ENCODE measurements at regions not wholly inside any gene's neighbourhood (a gene's known extent, or its start where the extent isn't known, plus 50 kb on each side); places are given as distances from the start of the nearest gene placed in this dataset.
"Not testable (repeated sequence)": the region's sequence is repeated elsewhere in the genome, so short reads cannot be mapped to it uniquely, and the experiment has no call there.

DNA sequence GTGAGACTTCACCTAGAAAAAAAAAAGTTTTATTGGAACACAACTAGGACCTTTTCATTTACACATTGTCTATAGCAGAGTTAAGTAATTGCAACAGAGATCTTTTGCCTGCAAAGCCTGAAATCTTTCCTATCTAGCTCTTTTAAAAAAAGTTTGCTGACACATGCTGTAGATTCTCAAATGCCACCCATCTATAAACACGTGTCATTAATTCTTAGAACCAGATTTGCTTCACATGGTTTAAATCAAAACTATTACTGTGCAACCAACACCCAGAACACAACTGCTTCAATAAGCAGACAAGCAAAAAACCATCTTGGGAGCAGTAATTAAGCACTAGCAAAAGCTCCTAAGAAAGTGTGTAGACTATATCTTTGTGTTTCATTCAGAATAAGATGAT, 55.0 kb downstream of the OXSM start:
- Histone ChIP-seq H3K9ac (no peak overlapping the region), H3K4me3 (ENCODE audit: low read depth, low read length) (no peak overlapping the region), H3K4me1 (no peaks in the 10 kb centered on the region), H3K27me3 (ENCODE audit: control insufficient read depth, insufficient read depth, low read length) (no peaks in the 10 kb centered on the region), H3K9me3 (ENCODE audit: control insufficient read depth, low read length) (no peaks in the 10 kb centered on the region), H3K4me2 (ENCODE audit: low read length) (no peak overlapping the region), H3K27ac (no peak overlapping the region), H3K36me3 (ENCODE audit: control insufficient read depth, insufficient read depth, low read length) (no peaks in the 10 kb centered on the region), H3K79me2 (no peaks in the 10 kb centered on the region), H2AFZ (no peak overlapping the region)
- TF ChIP-seq, protein P1, sequence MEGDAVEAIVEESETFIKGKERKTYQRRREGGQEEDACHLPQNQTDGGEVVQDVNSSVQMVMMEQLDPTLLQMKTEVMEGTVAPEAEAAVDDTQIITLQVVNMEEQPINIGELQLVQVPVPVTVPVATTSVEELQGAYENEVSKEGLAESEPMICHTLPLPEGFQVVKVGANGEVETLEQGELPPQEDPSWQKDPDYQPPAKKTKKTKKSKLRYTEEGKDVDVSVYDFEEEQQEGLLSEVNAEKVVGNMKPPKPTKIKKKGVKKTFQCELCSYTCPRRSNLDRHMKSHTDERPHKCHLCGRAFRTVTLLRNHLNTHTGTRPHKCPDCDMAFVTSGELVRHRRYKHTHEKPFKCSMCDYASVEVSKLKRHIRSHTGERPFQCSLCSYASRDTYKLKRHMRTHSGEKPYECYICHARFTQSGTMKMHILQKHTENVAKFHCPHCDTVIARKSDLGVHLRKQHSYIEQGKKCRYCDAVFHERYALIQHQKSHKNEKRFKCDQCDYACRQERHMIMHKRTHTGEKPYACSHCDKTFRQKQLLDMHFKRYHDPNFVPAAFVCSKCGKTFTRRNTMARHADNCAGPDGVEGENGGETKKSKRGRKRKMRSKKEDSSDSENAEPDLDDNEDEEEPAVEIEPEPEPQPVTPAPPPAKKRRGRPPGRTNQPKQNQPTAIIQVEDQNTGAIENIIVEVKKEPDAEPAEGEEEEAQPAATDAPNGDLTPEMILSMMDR (IDR thresholded peaks at IDR 0.05) = no peak

DNA sequence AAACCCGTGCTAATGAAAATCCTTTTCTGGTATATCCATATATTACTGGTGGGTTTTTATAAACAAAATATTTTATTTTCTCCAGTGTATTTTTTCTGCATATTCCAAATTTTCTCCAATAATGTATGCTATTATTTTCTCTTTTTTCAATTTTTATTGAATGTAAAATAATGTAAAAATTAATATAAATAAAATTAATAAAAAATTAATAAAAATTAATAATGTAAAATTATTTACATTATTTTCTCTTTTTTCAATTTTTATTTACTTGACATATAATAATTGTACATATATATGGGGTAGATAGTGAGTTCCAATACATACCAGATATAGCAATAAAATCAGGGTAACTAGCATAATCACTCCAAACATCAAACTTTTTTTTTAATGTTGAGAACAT, 56.4 kb downstream of the OXSM start:
- Histone ChIP-seq H3K9ac (no peak overlapping the region), H3K4me1 (no peaks in the 10 kb centered on the region), H3K36me3 (ENCODE audit: control insufficient read depth, insufficient read depth, low read length) (no peaks in the 10 kb centered on the region), H3K9me3 (ENCODE audit: control insufficient read depth, low read length) (no peaks in the 10 kb centered on the region), H3K4me3 (ENCODE audit: low read depth, low read length) (no peak overlapping the region), H3K79me2 (no peaks in the 10 kb centered on the region), H3K27ac (no peak overlapping the region), H3K27me3 (ENCODE audit: control insufficient read depth, insufficient read depth, low read length) (no peaks in the 10 kb centered on the region), H2AFZ (no peak overlapping the region), H3K4me2 (ENCODE audit: low read length) (no peak overlapping the region)
- TF ChIP-seq, protein P1 (IDR thresholded peaks at IDR 0.05) = no peak

DNA sequence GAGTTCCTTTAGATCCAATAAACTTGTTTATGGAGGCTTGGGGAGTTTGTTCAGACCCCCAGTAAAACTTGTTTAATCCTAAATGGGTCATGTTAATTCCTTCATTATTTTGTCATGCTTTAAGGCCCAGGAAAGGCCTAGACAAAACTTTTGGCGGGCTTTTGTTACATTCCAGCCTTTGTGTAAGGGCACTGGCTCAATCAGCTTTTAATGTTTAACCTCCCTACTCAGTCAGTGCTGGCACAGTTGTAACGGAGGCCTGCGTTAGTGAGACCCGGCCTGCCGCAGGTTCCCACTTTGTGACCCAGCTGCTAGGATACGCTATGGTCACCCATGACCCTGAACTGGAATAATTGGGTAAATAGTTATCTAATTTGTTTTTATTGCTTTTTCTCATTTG, 59.2 kb downstream of the OXSM start:
- no peaks in the 10 kb centered on the region for H3K27me3 ChIP-seq (ENCODE audit: control insufficient read depth, insufficient read depth, low read length)
- H3K4me1 ChIP-seq = peaks cover under 1% of the 10 kb centered on the region
- H3K4me2 ChIP-seq (ENCODE audit: low read length) = no peak overlapping the region
- H3K9ac ChIP-seq = no peak overlapping the region
- no peak overlapping the region for H3K27ac ChIP-seq
- H3K9me3 ChIP-seq (ENCODE audit: control insufficient read depth, low read length) = no peaks in the 10 kb centered on the region
- H2AFZ ChIP-seq = no peak overlapping the region
- H3K79me2 ChIP-seq = no peaks in the 10 kb centered on the region
- no peak overlapping the region for H3K4me3 ChIP-seq (ENCODE audit: low read depth, low read length)
- H3K36me3 ChIP-seq (ENCODE audit: control insufficient read depth, insufficient read depth, low read length) = no peaks in the 10 kb centered on the region
- TF ChIP-seq, protein P1 (IDR thresholded peaks at IDR 0.05) = no peak

DNA sequence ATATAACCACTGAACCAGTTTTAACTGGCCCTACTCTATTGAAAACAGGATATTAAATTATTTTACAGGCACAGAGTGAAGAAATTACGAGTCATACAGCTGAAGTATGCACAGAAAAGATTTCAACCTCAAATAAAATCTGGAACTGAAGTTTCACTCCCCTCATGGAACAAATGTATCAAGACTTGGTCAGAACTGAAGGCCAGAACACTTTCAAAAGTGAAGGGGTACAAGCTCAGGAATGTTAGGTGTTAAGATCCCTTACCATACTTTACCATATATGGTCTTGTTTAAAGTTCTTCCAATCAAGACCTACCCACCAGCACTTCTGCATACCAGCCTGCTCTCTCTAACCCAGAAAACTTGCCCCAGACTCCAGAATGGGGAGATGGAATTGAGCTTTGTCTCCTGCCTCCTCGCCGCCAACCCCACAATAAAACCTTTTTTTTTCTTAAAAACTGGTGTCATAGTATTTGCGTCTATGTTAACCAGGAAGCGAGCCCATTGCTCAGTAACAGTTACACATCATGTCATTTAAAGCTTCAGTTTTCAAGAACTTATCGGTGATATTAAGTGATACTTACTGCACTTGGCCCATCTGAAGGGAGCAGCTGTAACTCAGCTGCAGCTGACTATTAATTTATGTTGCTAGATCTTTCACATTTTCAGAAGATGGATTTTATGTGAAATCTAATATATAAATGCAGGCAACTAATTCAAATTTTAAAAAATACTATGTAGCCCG, 59.9 kb downstream of the OXSM start:
- TF ChIP-seq, protein P1 (IDR thresholded peaks at IDR 0.05) = no peak
- peaks cover 7% of the 10 kb centered on the region for H3K4me1 ChIP-seq
- no peak overlapping the region for H3K27ac ChIP-seq
- H3K79me2 ChIP-seq = no peaks in the 10 kb centered on the region
- H3K4me3 ChIP-seq (ENCODE audit: low read depth, low read length) = no peak overlapping the region
- no peaks in the 10 kb centered on the region for H3K9me3 ChIP-seq (ENCODE audit: control insufficient read depth, low read length)
- H3K9ac ChIP-seq = no peak overlapping the region
- H3K36me3 ChIP-seq (ENCODE audit: control insufficient read depth, insufficient read depth, low read length) = no peaks in the 10 kb centered on the region
- no peak overlapping the region for H2AFZ ChIP-seq
- no peak overlapping the region for H3K4me2 ChIP-seq (ENCODE audit: low read length)
- H3K27me3 ChIP-seq (ENCODE audit: control insufficient read depth, insufficient read depth, low read length) = no peaks in the 10 kb centered on the region

DNA sequence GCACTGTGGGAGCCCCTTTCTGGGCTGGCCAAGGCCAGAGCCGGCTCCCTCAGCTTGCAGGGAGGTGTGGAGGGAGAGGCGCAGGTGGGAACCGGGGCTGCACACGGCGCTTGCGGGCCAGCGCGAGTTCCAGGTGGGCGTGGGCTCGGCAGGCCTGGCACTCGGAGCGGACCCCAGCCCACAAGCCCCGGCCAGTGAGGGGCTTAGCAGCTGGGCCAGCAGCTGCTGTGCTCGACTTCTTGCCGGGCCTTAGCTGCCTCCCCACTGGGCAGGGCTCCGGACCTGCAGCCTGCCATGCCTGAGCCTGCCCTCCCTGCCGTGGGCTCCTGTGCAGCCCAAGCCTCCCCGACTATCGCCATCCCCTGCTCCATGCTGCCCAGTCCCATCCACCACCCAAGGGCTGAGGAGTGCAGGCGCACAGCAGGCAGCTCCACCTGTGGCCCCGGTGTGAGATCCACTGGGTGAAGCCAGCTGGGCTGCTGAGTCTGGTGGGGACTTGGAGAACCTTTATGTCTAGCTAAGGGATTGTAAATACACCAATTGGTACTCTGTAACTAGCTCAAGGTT, 61.9 kb downstream of the OXSM start:
- not testable (repeated sequence) for H3K27me3 ChIP-seq (ENCODE audit: control insufficient read depth, insufficient read depth, low read length); H3K9ac ChIP-seq; H2AFZ ChIP-seq; H3K36me3 ChIP-seq (ENCODE audit: control insufficient read depth, insufficient read depth, low read length); H3K9me3 ChIP-seq (ENCODE audit: control insufficient read depth, low read length); H3K4me3 ChIP-seq (ENCODE audit: low read depth, low read length); H3K79me2 ChIP-seq; H3K27ac ChIP-seq; H3K4me2 ChIP-seq (ENCODE audit: low read length)
- peaks cover 12% of the 10 kb centered on the region for H3K4me1 ChIP-seq

Data from parathyroid adenoma (tissue), 2 donors.